SU-DHL-6 (cell line): ENCODE measurements at regions not wholly inside any gene's neighbourhood (a gene's known extent, or its start where the extent isn't known, plus 50 kb on each side); places are given as distances from the start of the nearest gene placed in this dataset.

Experiments
- H2AFZ ChIP-seq: fragments of 200-600 bp; sonication (generic); 2 replicates; pipeline ENCODE4 v1.6.1; 2014; ENCODE audit warnings: low read depth, mild to moderate bottlenecking, moderate library complexity, mixed read lengths, antibody characterized with exemption, low read length; ENCODE audit not compliant: severe bottlenecking
- H3F3A ChIP-seq: fragments of 200-600 bp; shearing (Covaris generic); 2 replicates; pipeline ENCODE4 v1.6.0; 2016; ENCODE audit warnings: antibody characterized with exemption, mild to moderate bottlenecking; ENCODE audit not compliant: insufficient read depth
- H3K27ac ChIP-seq: fragments of 200-600 bp; sonication (generic); 2 replicates; pipeline ENCODE4 v1.5.1; 2016; ENCODE audit warnings: low read depth, mild to moderate bottlenecking, low read length, moderate library complexity, mixed read lengths
- H3K27me3 ChIP-seq: fragments of 200-600 bp; sonication (generic), shearing (Covaris generic); 2 replicates; pipeline ENCODE4 v1.6.0; 2014; ENCODE audit warnings: mild to moderate bottlenecking, low read length
- H3K36me3 ChIP-seq: fragments of 200-600 bp; sonication (generic); 2 replicates; pipeline ENCODE4 v1.6.1; 2014; ENCODE audit warnings: mild to moderate bottlenecking, low read length, mixed read lengths
- H3K4me2 ChIP-seq: fragments of 300-600, 200-600 bp; shearing (Covaris generic), sonication (generic); 2 replicates; pipeline ENCODE4 v1.6.0; 2014; ENCODE audit warnings: low read length, low read depth, mild to moderate bottlenecking; ENCODE audit not compliant: poor library complexity, severe bottlenecking
- H3K4me3 ChIP-seq: fragments of 200-600 bp; sonication (generic); 2 replicates; pipeline ENCODE4 v1.5.1; 2014; ENCODE audit warnings: antibody characterized with exemption, low read length, mild to moderate bottlenecking, mixed read lengths; ENCODE audit not compliant: insufficient read depth, poor library complexity, severe bottlenecking
- H3K79me2 ChIP-seq: fragments of 200-600 bp; sonication (generic); 2 replicates; pipeline ENCODE4 v1.6.1; 2014; ENCODE audit warnings: mild to moderate bottlenecking, low read length, moderate library complexity; ENCODE audit not compliant: insufficient read depth
- H3K9ac ChIP-seq: fragments of 200-600 bp; sonication (generic); 2 replicates; pipeline ENCODE4 v1.7.0; 2014; ENCODE audit warnings: mild to moderate bottlenecking, low read length
- H3K9me2 ChIP-seq: fragments of 200-600 bp; sonication (generic); replicated peaks from 2 replicates; pipeline ENCODE4 v1.6.1; 2014; ENCODE audit warnings: low read length; ENCODE audit not compliant: insufficient read depth
- H3K9me3 ChIP-seq: fragments of 200-600 bp; sonication (generic); 2 replicates; pipeline ENCODE4 v1.6.1; 2014; ENCODE audit warnings: low read length, mixed read lengths; ENCODE audit not compliant: insufficient read depth
- H4K20me1 ChIP-seq: fragments of 200-600 bp; sonication (generic); 2 replicates; pipeline ENCODE4 v1.6.1; 2014; ENCODE audit warnings: low read depth, mild to moderate bottlenecking, antibody characterized with exemption, low read length, moderate library complexity, mixed read lengths
- CTCF ChIP-seq: fragments of 200-600 bp; sonication (generic); IDR thresholded peaks from one replicate; pipeline ENCODE4 v1.5.1; 2017; ENCODE audit warnings: antibody characterized with exemption, mild to moderate bottlenecking, low read length, moderate library complexity; ENCODE audit not compliant: insufficient read depth, poor library complexity, severe bottlenecking
- EZH2phosphoT487 ChIP-seq: fragments of 200-600 bp; sonication (generic), shearing (Covaris generic); conservative IDR thresholded peaks from 2 replicates; pipeline ENCODE4 v1.6.1; 2018; ENCODE audit warnings: mild to moderate bottlenecking, antibody characterized with exemption, low read length, moderate library complexity, mixed read lengths

- no peak overlapping the region for H3K4me2 ChIP-seq
- H3K36me3 ChIP-seq, result no peaks in the 10 kb centered on the region
- no peaks in the 10 kb centered on the region for H3F3A ChIP-seq
- H3K9me3 ChIP-seq, result no peaks in the 10 kb centered on the region
- no peak overlapping the region for H3K9ac ChIP-seq
- H3K9me2 ChIP-seq, result no peaks in the 10 kb centered on the region
- no peak overlapping the region for H3K4me3 ChIP-seq
- H4K20me1 ChIP-seq, result no peaks in the 10 kb centered on the region
- no peak overlapping the region for H3K27ac ChIP-seq
- H3K27me3 ChIP-seq, result no peaks in the 10 kb centered on the region
- TF ChIP-seq CTCF, result no peak
- no peak for TF ChIP-seq EZH2phosphoT487
- H2AFZ ChIP-seq, result no peak overlapping the region
- H3K79me2 ChIP-seq, result no peaks in the 10 kb centered on the region
Measured at GRCh38 chrX:8105531-8105930, 65.5 kb downstream of the VCX2 start.

- H3K27ac ChIP-seq, result no peak overlapping the region
- H3K9me2 ChIP-seq, result no peaks in the 10 kb centered on the region
- H2AFZ ChIP-seq, result no peak overlapping the region
- no peaks in the 10 kb centered on the region for H3K36me3 ChIP-seq
- H3K9ac ChIP-seq, result no peak overlapping the region
- no peak overlapping the region for H3K4me3 ChIP-seq
- no peaks in the 10 kb centered on the region for H3F3A ChIP-seq
- H3K4me2 ChIP-seq, result no peak overlapping the region
- no peaks in the 10 kb centered on the region for H3K27me3 ChIP-seq
- TF ChIP-seq CTCF (no peak), EZH2phosphoT487 (no peak)
- no peaks in the 10 kb centered on the region for H4K20me1 ChIP-seq
- H3K79me2 ChIP-seq, result no peaks in the 10 kb centered on the region
- no peaks in the 10 kb centered on the region for H3K9me3 ChIP-seq
Measured at GRCh38 chrX:8103655-8104054, 67.4 kb downstream of the VCX2 start.

- Histone ChIP-seq H4K20me1 (no peaks in the 10 kb centered on the region), H3K9me2 (no peaks in the 10 kb centered on the region), H3K27ac (no peak overlapping the region), H3F3A (no peaks in the 10 kb centered on the region), H3K4me2 (no peak overlapping the region), H2AFZ (no peak overlapping the region), H3K36me3 (no peaks in the 10 kb centered on the region), H3K9ac (no peak overlapping the region), H3K4me3 (no peak overlapping the region), H3K9me3 (no peaks in the 10 kb centered on the region), H3K79me2 (no peaks in the 10 kb centered on the region), H3K27me3 (no peaks in the 10 kb centered on the region)
- no peak for TF ChIP-seq EZH2phosphoT487
- no peak for TF ChIP-seq CTCF
Measured at GRCh38 chrX:8091510-8091909, 79.6 kb downstream of the VCX2 start.

- Histone ChIP-seq H3F3A (no peaks in the 10 kb centered on the region), H3K4me2 (no peak overlapping the region), H3K27me3 (no peaks in the 10 kb centered on the region), H4K20me1 (no peaks in the 10 kb centered on the region), H2AFZ (no peak overlapping the region), H3K9ac (no peak overlapping the region), H3K36me3 (no peaks in the 10 kb centered on the region), H3K27ac (no peak overlapping the region), H3K4me3 (no peak overlapping the region), H3K9me2 (no peaks in the 10 kb centered on the region), H3K9me3 (no peaks in the 10 kb centered on the region), H3K79me2 (no peaks in the 10 kb centered on the region)
- no peak for TF ChIP-seq EZH2phosphoT487
- no peak for TF ChIP-seq CTCF
Measured at GRCh38 chrX:8090906-8091305, 80.2 kb downstream of the VCX2 start.
